ENCODE measurements at regions not wholly inside any gene's neighbourhood (a gene's known extent, or its start where the extent isn't known, plus 50 kb on each side); places are given as distances from the start of the nearest gene placed in this dataset.

DNA sequence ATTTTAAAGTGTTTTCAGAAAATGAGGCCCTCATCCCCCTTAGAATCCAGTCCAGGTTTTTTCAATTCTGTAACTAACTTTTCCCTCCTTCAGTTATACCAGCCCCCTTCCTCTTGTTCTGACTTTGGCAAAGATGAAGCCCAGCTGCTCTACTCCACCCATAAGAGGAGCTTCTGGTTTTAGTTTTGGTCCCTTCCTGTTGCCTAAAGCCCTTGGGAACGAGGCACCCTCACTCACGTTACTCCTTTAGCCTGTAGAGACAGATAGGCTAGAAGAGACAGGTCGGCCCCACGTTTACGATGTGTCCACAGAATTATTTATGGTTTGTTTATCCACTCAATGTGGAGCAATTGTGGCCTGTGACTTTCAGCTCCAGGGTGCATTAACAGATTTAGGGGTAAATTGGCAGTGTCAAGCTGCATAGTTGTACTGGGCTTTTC, 454.2 kb upstream of the TNP1 start:
- H3K4me1 ChIP-seq: no peaks in the 10 kb centered on the region
- intact Hi-C loops (cut with DNase I): no loop called here
- H3K4me3 ChIP-seq: no peak overlapping the region
- 45 to 55% (median 49%) methylated on average over 5 of the region's 5 CpGs for WGBS, 3 donors
- no peak overlapping the region for H3K27ac ChIP-seq
- TF ChIP-seq, protein P1, sequence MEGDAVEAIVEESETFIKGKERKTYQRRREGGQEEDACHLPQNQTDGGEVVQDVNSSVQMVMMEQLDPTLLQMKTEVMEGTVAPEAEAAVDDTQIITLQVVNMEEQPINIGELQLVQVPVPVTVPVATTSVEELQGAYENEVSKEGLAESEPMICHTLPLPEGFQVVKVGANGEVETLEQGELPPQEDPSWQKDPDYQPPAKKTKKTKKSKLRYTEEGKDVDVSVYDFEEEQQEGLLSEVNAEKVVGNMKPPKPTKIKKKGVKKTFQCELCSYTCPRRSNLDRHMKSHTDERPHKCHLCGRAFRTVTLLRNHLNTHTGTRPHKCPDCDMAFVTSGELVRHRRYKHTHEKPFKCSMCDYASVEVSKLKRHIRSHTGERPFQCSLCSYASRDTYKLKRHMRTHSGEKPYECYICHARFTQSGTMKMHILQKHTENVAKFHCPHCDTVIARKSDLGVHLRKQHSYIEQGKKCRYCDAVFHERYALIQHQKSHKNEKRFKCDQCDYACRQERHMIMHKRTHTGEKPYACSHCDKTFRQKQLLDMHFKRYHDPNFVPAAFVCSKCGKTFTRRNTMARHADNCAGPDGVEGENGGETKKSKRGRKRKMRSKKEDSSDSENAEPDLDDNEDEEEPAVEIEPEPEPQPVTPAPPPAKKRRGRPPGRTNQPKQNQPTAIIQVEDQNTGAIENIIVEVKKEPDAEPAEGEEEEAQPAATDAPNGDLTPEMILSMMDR (IDR thresholded peaks at IDR 0.05): no peak
- H3K27me3 ChIP-seq (ENCODE audit: insufficient read depth in 3 of 3, low read length in 2 of 3): no peaks in the 10 kb centered on the region
- H3K9me3 ChIP-seq: no peaks in the 10 kb centered on the region
- DNase-seq: no peak
- no peaks in the 10 kb centered on the region for H3K36me3 ChIP-seq (ENCODE audit: insufficient read depth in 1 of 2, low read depth in 1 of 2)
- ATAC-seq: no peak

DNA sequence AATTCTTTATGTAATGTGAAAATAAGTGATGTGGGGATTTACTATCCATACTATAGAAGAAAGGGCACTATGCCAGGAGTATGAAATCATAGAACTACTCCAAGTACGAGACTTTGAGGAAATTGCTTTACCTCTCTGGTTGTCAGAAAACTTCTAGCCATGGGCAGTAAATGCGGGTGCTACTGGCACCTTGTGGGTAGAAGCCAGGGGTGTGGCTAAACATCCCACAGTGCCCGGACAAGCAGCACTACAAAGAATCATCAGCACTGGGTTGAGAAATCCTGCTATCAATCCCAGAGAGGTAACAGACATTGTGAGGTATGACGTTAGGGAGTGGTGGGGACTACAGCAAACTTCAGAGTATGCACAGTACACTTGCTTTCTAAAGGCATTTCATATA, 453.5 kb upstream of the TNP1 start:
- Histone ChIP-seq H3K4me1 (no peaks in the 10 kb centered on the region), H3K27me3 (ENCODE audit: insufficient read depth in 3 of 3, low read length in 2 of 3) (no peaks in the 10 kb centered on the region), H3K27ac (no peak overlapping the region), H3K36me3 (ENCODE audit: insufficient read depth in 1 of 2, low read depth in 1 of 2) (no peaks in the 10 kb centered on the region), H3K9me3 (no peaks in the 10 kb centered on the region), H3K4me3 (no peak overlapping the region)
- ATAC-seq (no peak), DNase-seq (no peak)
- 87 to 96% (median 91%) methylated on average over 4 of the region's 4 CpGs for WGBS, 3 donors
- intact Hi-C loops (cut with DNase I): no loop called here
- TF ChIP-seq, protein P1 (IDR thresholded peaks at IDR 0.05): no peak

DNA sequence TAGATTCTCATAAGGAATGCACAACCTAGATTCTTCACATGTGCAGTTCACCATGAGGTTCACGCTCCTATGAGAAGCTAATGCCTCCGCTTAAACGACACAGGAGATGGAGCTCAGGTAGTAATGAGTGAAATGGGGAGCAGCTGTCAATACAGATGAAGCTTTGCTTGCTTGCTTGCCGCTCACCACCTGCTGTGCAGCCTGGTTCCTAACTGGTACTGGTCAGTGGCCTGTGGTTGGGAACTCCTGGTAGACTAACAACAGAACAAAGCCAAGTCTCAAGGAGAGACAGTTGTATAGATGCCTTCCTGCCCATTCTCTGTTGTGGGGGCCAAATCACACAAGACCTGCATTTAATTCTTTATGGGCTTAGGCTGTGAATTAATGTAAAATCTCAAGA, 449.2 kb upstream of the TNP1 start:
- Histone ChIP-seq H3K27me3 (ENCODE audit: insufficient read depth in 3 of 3, low read length in 2 of 3) (no peaks in the 10 kb centered on the region), H3K4me1 (no peaks in the 10 kb centered on the region), H3K27ac (no peak overlapping the region), H3K9me3 (no peaks in the 10 kb centered on the region), H3K36me3 (ENCODE audit: insufficient read depth in 1 of 2, low read depth in 1 of 2) (no peaks in the 10 kb centered on the region), H3K4me3 (no peak overlapping the region)
- intact Hi-C loops (cut with DNase I): no loop called here
- DNase-seq (no peak), ATAC-seq (no peak)
- WGBS, 3 donors: 98 to 99% (median 99%) methylated on average over 4 of the region's 4 CpGs
- TF ChIP-seq, protein P1 (IDR thresholded peaks at IDR 0.05): no peak

DNA sequence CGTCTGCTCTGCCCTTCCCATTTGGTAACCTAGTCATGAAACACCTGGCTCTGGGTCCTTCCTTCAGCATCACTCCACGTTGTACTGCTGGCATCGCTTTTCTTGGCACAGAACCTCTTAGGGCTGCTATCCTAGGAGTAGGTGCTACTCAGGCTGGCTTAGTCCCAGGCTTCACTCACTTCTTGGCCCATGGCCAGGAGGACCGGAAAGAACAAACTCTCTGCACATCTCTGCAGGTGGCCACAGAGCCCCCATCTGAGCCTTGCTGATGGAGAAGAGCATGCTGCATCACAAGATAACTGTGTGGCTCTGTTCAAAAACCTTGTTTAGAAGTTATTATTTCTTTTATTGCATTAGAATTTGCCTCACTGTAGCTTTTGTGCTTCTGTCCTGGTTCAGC, 447.2 kb upstream of the TNP1 start:
- Histone ChIP-seq H3K27me3 (ENCODE audit: insufficient read depth in 3 of 3, low read length in 2 of 3) (no peaks in the 10 kb centered on the region), H3K36me3 (ENCODE audit: insufficient read depth in 1 of 2, low read depth in 1 of 2) (no peaks in the 10 kb centered on the region), H3K27ac (no peak overlapping the region), H3K9me3 (no peaks in the 10 kb centered on the region), H3K4me3 (no peak overlapping the region), H3K4me1 (no peaks in the 10 kb centered on the region)
- ATAC-seq (no peak), DNase-seq (no peak)
- 40 to 47% (median 42%) methylated on average over 4 of the region's 4 CpGs for WGBS, 3 donors
- intact Hi-C loops (cut with DNase I): no loop called here
- TF ChIP-seq, protein P1 (IDR thresholded peaks at IDR 0.05): no peak

DNA sequence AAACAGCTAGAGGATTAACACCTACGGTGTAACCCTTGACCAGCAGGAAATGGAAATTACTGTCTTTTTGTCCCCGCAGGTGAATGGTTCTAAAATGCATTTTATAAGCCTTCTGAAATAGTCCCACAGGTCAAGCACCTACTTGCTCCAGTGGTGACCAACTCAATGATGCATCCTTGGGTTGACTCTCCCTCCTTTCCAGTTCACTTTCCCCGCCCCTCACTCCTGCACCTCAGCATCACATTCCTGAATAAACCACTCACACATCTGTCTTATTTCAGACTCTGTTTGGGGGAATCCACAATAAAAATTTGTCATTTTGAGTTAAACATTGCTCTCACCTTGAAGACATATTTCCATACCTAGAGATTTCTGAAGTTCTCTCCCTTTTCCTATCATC, 446.0 kb upstream of the TNP1 start:
- no peak for ATAC-seq
- no peaks in the 10 kb centered on the region for H3K9me3 ChIP-seq
- WGBS, 3 donors: 93 to 97% (median 95%) methylated on average over 3 of the region's 3 CpGs
- DNase-seq: no peak
- no peaks in the 10 kb centered on the region for H3K36me3 ChIP-seq (ENCODE audit: insufficient read depth in 1 of 2, low read depth in 1 of 2)
- no peak overlapping the region for H3K27ac ChIP-seq
- intact Hi-C loops (cut with DNase I): no loop called here
- no peak overlapping the region for H3K4me3 ChIP-seq
- no peaks in the 10 kb centered on the region for H3K4me1 ChIP-seq
- TF ChIP-seq, protein P1 (IDR thresholded peaks at IDR 0.05): no peak
- no peaks in the 10 kb centered on the region for H3K27me3 ChIP-seq (ENCODE audit: insufficient read depth in 3 of 3, low read length in 2 of 3)

Data from psoas muscle (tissue), 7 donors.